Astrocyte (in vitro differentiated cells and primary cell): ENCODE measurements at regions not wholly inside any gene's neighbourhood (a gene's known extent, or its start where the extent isn't known, plus 50 kb on each side); places are given as distances from the start of the nearest gene placed in this dataset.

ENCODE experiments used
- DNase-seq: peaks from one replicate; pipeline ENCODE4 v3.0.0-alpha.2; 2010; ENCODE audit warnings: low read depth
- FAIRE-seq: peaks from 2 replicates; lab custom pipeline; 2011; peaks lifted over from hg19 to GRCh38; lab: Jason Lieb, UNC
- H2AFZ ChIP-seq: 2 replicates; pipeline ENCODE4 v1.6.0; 2012; ENCODE audit warnings: low read depth, low read length, inconsistent platforms
- H3K27ac ChIP-seq: 2 replicates; pipeline ENCODE4 v1.5.1; 2011; ENCODE audit warnings: low read depth, low read length, inconsistent platforms
- H3K27me3 ChIP-seq: 2 replicates; pipeline ENCODE4 v1.6.0; 2011; ENCODE audit warnings: low read length, inconsistent platforms; ENCODE audit not compliant: insufficient read depth
- H3K36me3 ChIP-seq: 2 replicates; pipeline ENCODE4 v1.5.1; 2011; ENCODE audit warnings: low read length, inconsistent platforms; ENCODE audit not compliant: insufficient read depth
- H3K4me1 ChIP-seq: 2 replicates; pipeline ENCODE4 v1.5.1; 2011; ENCODE audit warnings: low read length, inconsistent platforms; ENCODE audit not compliant: insufficient read depth
- H3K4me2 ChIP-seq: 2 replicates; pipeline ENCODE4 v1.6.0; 2012; ENCODE audit warnings: low read length, inconsistent platforms
- H3K4me3 ChIP-seq: 2 replicates; pipeline ENCODE4 v1.5.1; 2011; ENCODE audit warnings: low read depth, mild to moderate bottlenecking, low read length, inconsistent platforms; ENCODE audit not compliant: insufficient read depth
- H3K79me2 ChIP-seq: 2 replicates; pipeline ENCODE4 v1.6.0; 2012; ENCODE audit warnings: mild to moderate bottlenecking, low read length, inconsistent platforms; ENCODE audit not compliant: insufficient read depth
- H3K9ac ChIP-seq: 2 replicates; pipeline ENCODE4 v1.6.0; 2012; ENCODE audit warnings: mild to moderate bottlenecking, low read length, inconsistent platforms
- H3K9me3 ChIP-seq: 2 replicates; pipeline ENCODE4 v1.5.1; 2012; ENCODE audit warnings: low read depth, mild to moderate bottlenecking, low read length, inconsistent platforms; ENCODE audit not compliant: insufficient read depth
- H4K20me1 ChIP-seq: 2 replicates; pipeline ENCODE4 v1.6.0; 2012; ENCODE audit warnings: low read length, inconsistent platforms; ENCODE audit not compliant: insufficient read depth
- H3K27ac Mint-ChIP-seq: one replicate; pipeline ENCODE4 v1.8.0; 2021; ENCODE audit warnings: mild to moderate bottlenecking, mixed read lengths; ENCODE audit not compliant: unreplicated experiment
- H3K27me3 Mint-ChIP-seq: one replicate; pipeline ENCODE4 v1.8.0; 2021; ENCODE audit warnings: low read depth, mixed read lengths; ENCODE audit not compliant: unreplicated experiment
- H3K36me3 Mint-ChIP-seq: one replicate; pipeline ENCODE4 v1.8.0; 2021; ENCODE audit warnings: low read depth, mixed read lengths; ENCODE audit not compliant: unreplicated experiment
- H3K4me1 Mint-ChIP-seq: one replicate; pipeline ENCODE4 v1.8.0; 2021; ENCODE audit warnings: low read depth, mixed read lengths; ENCODE audit not compliant: unreplicated experiment
- H3K4me3 Mint-ChIP-seq: one replicate; pipeline ENCODE4 v1.8.0; 2021; ENCODE audit warnings: mild to moderate bottlenecking, moderate library complexity, mixed read lengths; ENCODE audit not compliant: unreplicated experiment
- H3K9me3 Mint-ChIP-seq: one replicate; pipeline ENCODE4 v1.8.0; 2021; ENCODE audit warnings: mild to moderate bottlenecking, mixed read lengths; ENCODE audit not compliant: unreplicated experiment
- CTCF ChIP-seq: IDR thresholded peaks from 2 replicates; pipeline ENCODE4 v1.5.1; 2011; ENCODE audit warnings: low read depth, mild to moderate bottlenecking, inconsistent platforms, low read length, moderate library complexity; ENCODE audit not compliant: insufficient read depth
- EZH2 ChIP-seq: IDR thresholded peaks from 2 replicates; pipeline ENCODE4 v1.6.1; 2012; ENCODE audit warnings: mild to moderate bottlenecking, low read length, inconsistent platforms; ENCODE audit not compliant: insufficient read depth

- peak overlapping the region; percentile 37 for H3K4me2 ChIP-seq
- H3K27me3 Mint-ChIP-seq: peaks cover 2% of the 10 kb centered on the region
Observed at GRCh38 chr11:116072133-116072532, 567.9 kb upstream of the CADM1 start.

GRCh38 chr11:116071241-116071640, 567.0 kb upstream of the CADM1 start:
- no peaks in the 10 kb centered on the region for H3K36me3 Mint-ChIP-seq
- Histone ChIP-seq H4K20me1 (no peaks in the 10 kb centered on the region), H3K9me3 (no peaks in the 10 kb centered on the region), H3K4me2 (no peak overlapping the region), H3K4me1 (peaks cover 9% of the 10 kb centered on the region), H3K4me3 (no peak overlapping the region), H3K9ac (no peak overlapping the region), H3K27ac (no peak overlapping the region), H3K79me2 (no peaks in the 10 kb centered on the region), H3K36me3 (no peaks in the 10 kb centered on the region), H3K27me3 (peaks cover 5% of the 10 kb centered on the region), H2AFZ (no peak overlapping the region)
- no peak overlapping the region for H3K27ac Mint-ChIP-seq
- FAIRE-seq: no peak
- no peak for TF ChIP-seq EZH2
- TF ChIP-seq CTCF: no peak
- H3K27me3 Mint-ChIP-seq: peaks cover 4% of the 10 kb centered on the region
- DNase-seq: no peak
- H3K9me3 Mint-ChIP-seq: no peaks in the 10 kb centered on the region
- no peak overlapping the region for H3K4me3 Mint-ChIP-seq
- peaks cover 23% of the 10 kb centered on the region for H3K4me1 Mint-ChIP-seq

More at GRCh38 chr11:116072133-116072532, 567.9 kb upstream of the CADM1 start:
- DNase-seq: no peak
- no peak overlapping the region for H3K9ac ChIP-seq
- peak overlapping the region; percentile 55 for H2AFZ ChIP-seq
- no peaks in the 10 kb centered on the region for H3K9me3 ChIP-seq
- no peaks in the 10 kb centered on the region for H3K79me2 ChIP-seq
- H3K27me3 ChIP-seq: peaks cover 5% of the 10 kb centered on the region
- Mint-ChIP-seq H3K36me3 (no peaks in the 10 kb centered on the region), H3K4me3 (no peak overlapping the region), H3K9me3 (no peaks in the 10 kb centered on the region), H3K4me1 (peaks cover 19% of the 10 kb centered on the region), H3K27ac (no peak overlapping the region)
- H3K36me3 ChIP-seq: no peaks in the 10 kb centered on the region
- H3K4me3 ChIP-seq: no peak overlapping the region
- no peaks in the 10 kb centered on the region for H4K20me1 ChIP-seq
- H3K27ac ChIP-seq: no peak overlapping the region
- TF ChIP-seq CTCF (no peak), EZH2 (no peak)
- peaks cover 9% of the 10 kb centered on the region for H3K4me1 ChIP-seq
- FAIRE-seq: no peak

DNA sequence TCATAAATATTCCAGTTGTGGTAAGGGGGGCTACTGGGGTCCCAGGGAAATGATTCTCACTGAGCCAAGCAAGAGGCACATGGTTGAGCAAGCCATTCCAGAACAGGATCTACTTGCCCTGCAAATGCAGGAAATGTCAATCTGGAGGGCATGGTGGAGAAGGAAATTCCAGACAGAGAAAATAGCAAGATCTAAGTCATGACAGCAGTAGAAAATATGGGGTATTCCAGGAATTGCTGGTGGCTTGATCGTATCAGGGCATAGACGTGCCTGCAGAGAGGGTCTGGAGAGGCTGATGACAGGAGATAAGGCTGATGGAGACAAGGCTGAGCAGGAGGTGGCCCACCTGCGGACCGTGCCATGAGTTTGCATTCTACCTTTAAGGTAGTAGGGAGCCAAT, 566.3 kb upstream of the CADM1 start:
- Histone ChIP-seq H3K9ac (no peak overlapping the region), H3K4me2 (no peak overlapping the region), H2AFZ (no peak overlapping the region), H3K27me3 (peaks cover 5% of the 10 kb centered on the region), H3K27ac (no peak overlapping the region), H3K36me3 (no peaks in the 10 kb centered on the region), H3K79me2 (no peaks in the 10 kb centered on the region), H3K4me3 (no peak overlapping the region), H4K20me1 (no peaks in the 10 kb centered on the region), H3K9me3 (no peaks in the 10 kb centered on the region), H3K4me1 (peaks cover 9% of the 10 kb centered on the region)
- peaks cover 25% of the 10 kb centered on the region for H3K4me1 Mint-ChIP-seq
- peak overlapping the region; percentile 23 for H3K27ac Mint-ChIP-seq
- H3K4me3 Mint-ChIP-seq: no peak overlapping the region
- H3K9me3 Mint-ChIP-seq: no peaks in the 10 kb centered on the region
- no peak for FAIRE-seq
- peaks cover 6% of the 10 kb centered on the region for H3K27me3 Mint-ChIP-seq
- DNase-seq: no peak
- TF ChIP-seq CTCF: no peak
- TF ChIP-seq EZH2: no peak
- H3K36me3 Mint-ChIP-seq: no peaks in the 10 kb centered on the region
